ENCODE measurements at regions not wholly inside any gene's neighbourhood (a gene's known extent, or its start where the extent isn't known, plus 50 kb on each side); places are given as distances from the start of the nearest gene placed in this dataset.

DNA sequence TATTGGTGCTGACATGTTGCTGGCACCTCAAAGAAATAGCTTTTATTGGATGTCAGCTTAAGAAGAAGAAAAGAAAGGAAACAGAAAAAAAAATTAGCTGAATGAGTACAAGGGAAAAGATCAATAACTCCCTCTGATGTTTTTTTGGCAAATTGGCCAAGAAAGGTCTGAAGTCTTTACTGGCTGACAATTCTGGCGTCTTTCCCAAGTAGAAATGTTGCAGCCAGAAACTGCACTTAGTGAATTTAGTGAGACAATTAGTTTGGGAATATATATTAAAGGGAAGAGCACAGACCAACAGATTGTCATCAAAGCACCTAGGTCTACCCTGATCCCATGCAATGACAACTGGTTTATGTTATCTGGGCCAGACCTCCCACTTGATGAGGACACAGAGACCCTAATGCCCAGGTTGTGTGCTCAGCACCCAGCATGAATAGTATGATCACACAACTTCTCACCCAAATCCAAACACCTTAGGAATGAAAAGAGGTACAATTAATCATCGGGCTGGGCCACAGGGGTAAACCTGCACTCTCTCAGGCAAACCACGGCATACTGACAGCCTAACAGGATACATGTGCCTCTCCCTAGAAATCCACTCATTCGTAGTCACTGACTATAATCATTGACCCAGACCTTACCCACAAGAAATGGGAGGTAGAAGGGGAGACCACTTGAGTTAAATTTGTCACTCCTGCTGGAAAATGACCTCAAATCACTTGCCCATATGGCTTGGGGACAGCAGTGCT is 612.3 kb upstream of the ARID1B start:
- TF ChIP-seq, protein P1, sequence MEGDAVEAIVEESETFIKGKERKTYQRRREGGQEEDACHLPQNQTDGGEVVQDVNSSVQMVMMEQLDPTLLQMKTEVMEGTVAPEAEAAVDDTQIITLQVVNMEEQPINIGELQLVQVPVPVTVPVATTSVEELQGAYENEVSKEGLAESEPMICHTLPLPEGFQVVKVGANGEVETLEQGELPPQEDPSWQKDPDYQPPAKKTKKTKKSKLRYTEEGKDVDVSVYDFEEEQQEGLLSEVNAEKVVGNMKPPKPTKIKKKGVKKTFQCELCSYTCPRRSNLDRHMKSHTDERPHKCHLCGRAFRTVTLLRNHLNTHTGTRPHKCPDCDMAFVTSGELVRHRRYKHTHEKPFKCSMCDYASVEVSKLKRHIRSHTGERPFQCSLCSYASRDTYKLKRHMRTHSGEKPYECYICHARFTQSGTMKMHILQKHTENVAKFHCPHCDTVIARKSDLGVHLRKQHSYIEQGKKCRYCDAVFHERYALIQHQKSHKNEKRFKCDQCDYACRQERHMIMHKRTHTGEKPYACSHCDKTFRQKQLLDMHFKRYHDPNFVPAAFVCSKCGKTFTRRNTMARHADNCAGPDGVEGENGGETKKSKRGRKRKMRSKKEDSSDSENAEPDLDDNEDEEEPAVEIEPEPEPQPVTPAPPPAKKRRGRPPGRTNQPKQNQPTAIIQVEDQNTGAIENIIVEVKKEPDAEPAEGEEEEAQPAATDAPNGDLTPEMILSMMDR (IDR thresholded peaks at IDR 0.05; ENCODE audit: low read depth, low read length) = no peak
- no peak for TF ChIP-seq EZH2phosphoT487 (IDR thresholded peaks at IDR 0.05; ENCODE audit: low read depth)
